Prostate gland (tissue), 2 donors: ENCODE measurements at regions not wholly inside any gene's neighbourhood (a gene's known extent, or its start where the extent isn't known, plus 50 kb on each side); places are given as distances from the start of the nearest gene placed in this dataset.
"Not testable (repeated sequence)": the region's sequence is repeated elsewhere in the genome, so short reads cannot be mapped to it uniquely, and the experiment has no call there.

ENCODE experiments used
- CTCF ChIP-seq, 4 experiments: fragments of 200-600 bp in 2 of 4; fragments of 450-650 bp in 2 of 4; sonication (generic) in 2 of 4; IDR thresholded peaks; 1 replicate in 3 of 4; 2 replicates in 1 of 4; pipeline ENCODE4 v1.5.1; 2016 to 2019; ENCODE audit warnings: antibody characterized with exemption in 4 of 4, mild to moderate bottlenecking in 2 of 4, moderate library complexity in 2 of 4
- POLR2AphosphoS5 ChIP-seq: sonication (generic); formaldehyde crosslinking; IDR thresholded peaks from one replicate; pipeline ENCODE4 v1.6.1; 2017; ENCODE audit warnings: antibody characterized with exemption

DNA sequence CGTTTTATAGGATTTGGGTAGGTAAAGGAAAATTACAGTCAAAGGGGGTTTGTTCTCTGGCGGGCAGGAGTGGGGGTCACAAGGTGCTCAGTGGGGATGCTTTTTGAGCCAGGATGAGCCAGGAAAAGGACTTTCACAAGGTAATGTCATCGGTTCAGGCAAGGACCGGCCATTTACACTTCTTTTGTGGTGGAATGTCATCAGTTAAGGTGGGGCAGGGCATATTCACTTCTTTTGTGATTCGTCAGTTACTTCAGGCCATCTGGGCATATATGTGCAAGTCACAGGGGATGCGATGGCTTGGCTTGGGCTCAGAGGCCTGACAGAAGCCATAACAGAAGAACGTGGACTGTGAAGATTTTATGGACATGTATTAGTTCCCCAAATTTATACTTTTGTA lies 65.6 kb upstream of the SRD5A3 start:
- not testable (repeated sequence) for TF ChIP-seq CTCF (IDR thresholded peaks at IDR 0.05); POLR2AphosphoS5
